GM21619 (cell line): ENCODE measurements at regions not wholly inside any gene's neighbourhood (a gene's known extent, or its start where the extent isn't known, plus 50 kb on each side); places are given as distances from the start of the nearest gene placed in this dataset.
"Not testable (repeated sequence)": the region's sequence is repeated elsewhere in the genome, so short reads cannot be mapped to it uniquely, and the experiment has no call there.

Experiments
- ATAC-seq: cut with Tn5 transposase; IDR thresholded peaks from one replicate; pipeline ENCODE4 v1.9.1; 2021; ENCODE audit not compliant: unreplicated experiment

DNA sequence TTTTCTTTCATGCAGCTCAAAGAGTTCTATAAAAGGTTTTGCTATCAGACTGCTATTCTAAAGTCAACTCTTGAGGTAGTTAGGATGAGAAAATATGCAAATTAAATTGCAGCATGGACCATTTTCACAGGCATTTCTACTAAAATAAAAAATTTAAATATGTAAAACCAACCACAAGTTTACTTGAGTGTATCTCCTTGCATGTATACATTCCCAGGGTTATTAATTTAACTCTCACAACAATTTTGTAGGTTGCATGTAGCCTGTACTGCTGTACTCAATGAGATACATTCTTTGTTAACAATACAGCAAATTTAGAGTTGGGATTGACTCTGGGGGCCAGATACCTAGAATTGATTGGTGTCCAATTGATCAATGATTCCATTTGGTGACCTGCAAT is 265.8 kb downstream of the MED10 start:
- ATAC-seq = no peak

DNA sequence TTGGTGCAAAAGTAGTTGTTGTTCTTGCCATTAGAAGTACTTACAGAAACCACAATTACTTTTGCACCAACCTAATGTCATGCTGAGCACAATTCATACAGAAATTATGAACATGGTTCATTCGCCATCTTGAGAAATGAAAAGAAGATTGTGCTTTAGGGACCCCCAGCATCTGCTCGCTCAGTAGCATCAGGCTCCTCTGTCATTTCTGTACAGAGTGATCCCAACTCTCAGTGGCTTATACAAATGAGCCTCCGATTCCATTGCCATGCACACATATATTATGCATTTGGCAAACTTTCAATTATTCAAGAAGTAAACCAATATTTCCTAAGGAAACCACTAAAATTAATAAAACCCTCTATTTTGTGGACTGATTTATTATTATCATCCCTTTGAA is 266.2 kb downstream of the MED10 start:
- ATAC-seq = no peak

DNA sequence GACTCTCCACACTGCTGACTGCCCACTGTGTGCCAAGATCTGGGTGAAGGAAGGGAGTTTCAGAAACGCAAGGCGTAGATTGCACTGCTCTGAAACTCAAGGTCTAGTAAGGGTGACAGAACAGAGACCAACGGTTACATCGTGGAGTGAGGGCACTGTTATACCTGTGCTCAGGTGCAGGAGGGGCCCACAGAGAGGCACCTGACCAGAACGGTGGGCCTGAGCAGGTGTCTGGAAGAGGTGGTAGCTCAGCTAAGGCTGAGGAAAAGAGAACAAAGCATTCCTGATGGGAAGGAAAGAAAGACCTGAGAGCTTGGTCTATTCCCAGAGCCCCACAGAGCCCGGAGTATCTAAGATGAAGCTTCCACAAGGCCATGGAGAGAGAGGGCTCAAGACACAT is 267.2 kb downstream of the MED10 start:
- no peak for ATAC-seq

DNA sequence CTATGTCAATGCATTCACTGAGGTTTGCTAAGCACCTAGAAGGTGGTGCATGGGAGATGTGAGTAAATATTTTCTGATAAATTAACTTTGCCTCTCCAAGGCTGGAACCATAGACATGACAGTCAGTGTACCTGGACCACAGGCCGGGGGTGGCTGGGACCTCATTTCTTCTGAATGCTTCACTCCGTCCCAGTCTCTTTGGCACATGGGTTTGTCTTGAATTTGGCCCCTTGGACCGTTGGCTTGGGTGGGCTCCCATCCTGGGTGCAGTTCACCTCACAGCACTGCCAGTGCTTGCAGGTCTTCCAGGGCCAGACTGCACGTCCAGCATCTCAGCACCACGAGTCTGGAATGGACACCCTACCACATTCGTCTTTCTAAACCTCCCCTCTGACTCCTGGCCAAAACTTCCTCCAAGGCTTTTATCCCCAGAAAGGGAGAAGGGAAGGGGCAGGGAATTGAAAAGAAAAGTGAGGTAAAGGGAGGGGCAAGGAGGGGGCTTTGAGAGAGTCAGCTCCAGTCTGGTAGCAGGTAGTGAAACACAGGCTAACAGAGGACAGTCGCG is 267.8 kb downstream of the MED10 start:
- ATAC-seq = no peak

- no peak for ATAC-seq
Measured at GRCh38 chr5:6108981-6109825, 269.1 kb downstream of the MED10 start.

DNA sequence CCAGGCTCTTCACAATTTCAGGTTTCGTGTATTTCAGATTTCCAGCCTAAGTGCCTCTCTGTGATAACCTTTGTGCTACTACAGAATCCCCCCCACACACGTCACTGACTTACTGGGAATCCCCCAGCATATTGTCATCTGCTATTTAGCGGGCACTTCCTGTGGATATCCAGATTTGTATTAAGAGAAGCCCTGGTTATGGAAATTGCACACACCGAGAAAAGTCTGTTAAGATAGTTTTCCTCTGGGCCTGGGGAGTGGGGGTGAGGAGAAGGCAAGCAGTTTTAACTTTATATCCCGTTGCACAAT is 269.9 kb downstream of the MED10 start:
- ATAC-seq = no peak

- no peak for ATAC-seq
Measured at GRCh38 chr5:6107675-6108539, 270.4 kb downstream of the MED10 start.

GRCh38 chr5:6106756-6107155 is 271.6 kb downstream of the MED10 start:
- ATAC-seq = no peak

GRCh38 chr5:6105320-6105719 is 273.0 kb downstream of the MED10 start:
- ATAC-seq = no peak

DNA sequence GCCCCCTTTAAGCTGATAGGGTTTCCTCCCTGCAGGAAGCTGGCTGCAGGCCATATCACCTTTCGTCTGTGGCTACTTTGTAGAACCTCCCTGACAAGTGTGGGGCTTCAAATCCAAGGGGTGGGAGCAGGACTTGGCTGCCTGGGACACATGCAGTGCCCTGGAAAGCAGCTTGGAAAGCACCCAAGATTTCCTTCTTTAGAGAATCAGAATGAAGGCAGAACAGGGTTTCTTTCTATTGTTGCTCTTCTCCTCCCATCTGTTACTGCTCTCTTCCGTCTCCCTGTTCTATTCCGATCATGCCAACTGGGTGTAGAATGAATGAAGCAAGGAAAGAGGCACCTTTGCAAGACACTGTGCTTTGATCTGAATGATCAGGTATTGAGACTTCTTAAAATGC is 282.2 kb downstream of the MED10 start:
- ATAC-seq = no peak

- not testable (repeated sequence) for ATAC-seq
Measured at GRCh38 chr5:6094180-6094579, 284.2 kb downstream of the MED10 start.

DNA sequence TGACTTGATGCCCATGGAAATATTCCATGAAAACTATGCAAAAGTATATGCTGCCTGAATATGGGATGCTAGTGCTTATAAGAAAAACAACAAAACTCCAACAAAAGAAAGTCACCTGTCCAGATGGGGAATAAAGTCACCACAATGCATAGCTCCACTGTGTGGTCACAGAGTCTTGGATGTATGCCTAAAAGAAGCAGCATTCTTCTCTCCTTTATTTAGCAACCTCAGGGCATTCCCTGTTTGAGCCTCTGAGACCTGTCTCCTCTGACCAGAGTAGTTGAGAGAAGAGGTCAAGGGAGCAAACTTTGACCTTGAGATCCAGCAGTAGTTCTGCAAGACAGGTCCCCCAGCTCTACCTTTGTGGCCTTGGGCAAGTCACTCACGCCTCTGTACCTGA is 287.5 kb downstream of the MED10 start:
- no peak for ATAC-seq

DNA sequence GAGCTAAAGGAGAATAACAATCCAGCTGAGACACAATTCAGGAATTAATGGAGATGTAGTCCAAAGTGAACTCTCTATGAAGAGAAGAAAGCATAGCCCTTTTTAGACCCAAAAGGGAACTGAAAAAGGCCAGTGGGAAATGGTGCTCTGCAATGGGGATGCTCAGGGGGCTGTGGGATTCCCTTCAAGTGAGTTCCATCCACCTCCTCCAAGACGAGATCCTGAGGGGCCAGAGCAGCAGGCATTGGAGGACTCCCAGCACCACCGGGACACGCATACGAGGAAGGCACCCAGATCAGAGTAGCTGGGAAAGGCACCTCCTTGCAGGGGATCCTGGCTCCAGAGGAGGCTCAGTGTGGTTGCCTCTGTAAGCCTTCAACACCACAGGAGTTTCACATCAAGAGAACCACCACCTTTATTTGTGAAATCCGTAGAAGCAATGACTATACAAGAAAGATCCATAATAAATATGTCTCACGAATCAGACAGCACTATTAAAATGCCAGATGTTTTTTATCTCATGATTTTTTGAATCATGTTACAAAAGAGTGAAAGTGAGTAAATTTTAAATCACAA is 288.2 kb downstream of the MED10 start:
- no peak for ATAC-seq

DNA sequence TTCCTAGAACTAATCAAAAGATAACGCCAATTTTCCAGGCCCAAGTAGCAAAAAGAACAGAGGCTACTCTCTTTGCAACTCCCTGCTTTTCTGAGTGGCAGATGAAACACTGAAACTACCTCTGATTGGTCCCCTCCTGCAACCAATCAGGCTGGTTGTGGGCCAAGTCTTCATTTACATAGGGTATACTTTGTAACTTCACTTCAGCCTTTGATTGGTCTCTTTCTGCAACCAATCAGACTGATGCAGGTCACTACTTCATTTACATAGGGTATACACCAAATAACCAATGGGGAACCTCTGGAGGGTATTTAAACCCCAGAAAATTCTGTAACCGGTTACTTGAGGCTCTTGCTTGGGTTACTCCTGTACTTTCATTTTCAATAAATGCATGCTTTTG is 289.6 kb downstream of the MED10 start:
- no peak for ATAC-seq

GRCh38 chr5:6087576-6087975 is 290.8 kb downstream of the MED10 start:
- ATAC-seq = no peak

DNA sequence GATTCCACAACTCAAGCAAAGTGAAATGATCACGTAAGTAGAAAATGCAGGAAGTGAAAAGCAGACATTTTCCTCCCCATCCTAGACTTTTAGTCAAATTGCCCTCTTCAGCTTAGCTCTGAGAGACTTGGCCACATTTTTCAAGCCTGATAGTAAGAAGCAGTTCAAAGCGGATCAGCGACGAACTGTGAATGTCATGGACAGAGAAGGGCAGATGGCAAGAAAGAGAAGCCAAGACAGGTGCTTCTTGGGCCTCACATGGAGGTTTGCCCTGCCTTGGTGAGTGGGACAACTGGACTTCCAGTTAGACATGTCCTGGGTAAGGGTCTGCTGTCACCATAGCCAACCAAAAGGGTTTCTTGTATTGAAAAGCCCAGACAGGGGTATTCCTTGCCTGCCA is 291.5 kb downstream of the MED10 start:
- no peak for ATAC-seq

DNA sequence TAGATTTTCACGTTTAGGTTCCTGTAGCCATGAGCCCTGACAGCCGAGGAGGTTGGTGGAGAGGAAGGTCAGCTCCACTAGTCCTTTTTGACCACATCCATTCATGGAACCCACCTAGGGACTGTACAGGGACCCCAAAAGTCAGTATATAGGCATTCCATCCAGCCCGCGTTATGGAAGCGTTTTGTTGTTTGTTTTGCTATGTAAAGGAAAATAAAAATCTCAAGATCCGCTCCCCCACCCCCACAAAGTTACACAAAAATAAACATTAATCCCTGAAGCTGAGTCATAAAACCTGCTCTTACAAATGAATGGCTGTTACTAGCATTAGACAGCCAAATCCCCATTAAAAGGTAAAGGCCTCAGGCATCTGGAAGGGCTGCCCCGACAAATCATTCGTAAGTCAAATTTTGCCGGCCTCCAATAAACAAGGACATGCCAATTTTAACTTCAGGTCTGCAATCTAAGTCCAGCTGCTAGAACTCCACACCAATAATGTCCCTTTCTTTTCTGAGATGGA is 292.9 kb downstream of the MED10 start:
- ATAC-seq = no peak

GRCh38 chr5:6084836-6085235 is 293.5 kb downstream of the MED10 start:
- ATAC-seq = no peak

GRCh38 chr5:6084376-6084775 is 294.0 kb downstream of the MED10 start:
- no peak for ATAC-seq

- no peak for ATAC-seq
Measured at GRCh38 chr5:6083311-6083978, 294.9 kb downstream of the MED10 start.

- ATAC-seq = no peak
Measured at GRCh38 chr5:6082685-6083084, 295.7 kb downstream of the MED10 start.
